GM18867 (cell line): ENCODE measurements at regions not wholly inside any gene's neighbourhood (a gene's known extent, or its start where the extent isn't known, plus 50 kb on each side); places are given as distances from the start of the nearest gene placed in this dataset.

Source experiments
- ATAC-seq: cut with Tn5 transposase; IDR thresholded peaks from one replicate; pipeline ENCODE4 v1.9.1; 2021; ENCODE audit warnings: mild to moderate bottlenecking, moderate library complexity; ENCODE audit not compliant: unreplicated experiment

DNA sequence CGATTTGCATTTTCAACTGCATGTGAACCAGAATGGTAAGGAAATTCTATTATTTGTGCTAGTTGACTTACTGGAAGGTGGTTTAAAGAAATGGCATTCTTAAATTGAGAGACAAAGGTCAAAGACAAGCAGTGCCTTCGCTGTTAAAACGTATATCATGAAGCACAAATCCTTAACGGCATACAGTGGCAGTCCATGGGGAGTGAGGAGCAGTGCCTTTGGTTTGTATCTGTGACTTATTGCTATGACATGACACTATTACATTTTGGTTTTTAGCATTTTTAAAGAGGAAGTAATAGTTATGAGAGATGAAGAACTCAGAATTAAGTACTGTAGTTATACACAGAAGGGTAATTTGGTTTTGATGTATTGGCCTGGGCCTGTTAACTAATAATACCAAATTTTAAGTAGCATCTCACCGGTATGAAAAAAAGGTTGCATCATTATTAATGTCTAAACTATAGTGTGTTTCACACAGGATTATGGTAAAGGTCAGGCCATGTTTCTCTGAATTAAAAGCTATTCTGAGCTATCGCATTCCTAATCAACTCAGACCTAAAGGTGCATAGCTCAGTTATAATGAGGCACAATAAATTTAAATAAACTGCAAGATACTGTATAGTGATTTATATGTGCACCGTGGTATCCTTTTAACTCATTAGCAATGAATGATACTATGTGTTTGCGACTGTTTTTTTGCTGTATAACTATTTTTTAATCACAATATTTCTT is 339.8 kb upstream of the ARRDC3 start:
- ATAC-seq, result no peak

DNA sequence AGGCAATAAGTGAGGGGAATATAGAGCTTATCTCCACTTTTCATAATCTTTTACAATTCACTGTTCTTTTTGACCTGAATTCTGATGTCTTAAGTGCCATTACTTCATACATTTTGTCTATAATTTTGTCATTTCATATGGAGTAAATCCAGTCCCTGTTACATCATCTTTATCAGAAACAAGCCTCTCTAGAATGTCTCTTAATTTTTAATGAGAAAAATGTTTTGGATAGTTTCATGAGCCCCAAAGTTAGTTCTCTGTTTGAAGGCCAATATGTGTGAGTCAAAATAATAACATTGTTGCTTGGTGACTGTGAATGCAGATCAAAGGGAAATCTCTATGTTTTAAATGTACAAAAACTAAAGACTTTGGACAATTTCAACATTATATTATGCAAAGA is 329.6 kb upstream of the ARRDC3 start:
- ATAC-seq, result no peak

DNA sequence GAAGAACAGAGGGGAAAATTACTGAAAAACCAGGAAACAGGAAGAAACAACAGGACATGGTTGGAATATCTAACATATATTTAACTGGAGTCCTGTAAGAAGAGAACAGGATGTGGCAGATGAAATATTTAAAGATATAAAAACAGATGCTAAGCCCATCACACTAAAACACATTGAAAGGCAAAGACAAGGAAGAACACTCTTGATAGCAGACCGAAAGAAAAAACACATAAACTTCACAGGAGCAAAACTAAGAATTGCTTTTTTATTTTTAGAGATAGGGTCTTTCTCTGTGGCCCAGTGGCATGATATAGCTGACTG is 324.4 kb upstream of the ARRDC3 start:
- no peak for ATAC-seq

DNA sequence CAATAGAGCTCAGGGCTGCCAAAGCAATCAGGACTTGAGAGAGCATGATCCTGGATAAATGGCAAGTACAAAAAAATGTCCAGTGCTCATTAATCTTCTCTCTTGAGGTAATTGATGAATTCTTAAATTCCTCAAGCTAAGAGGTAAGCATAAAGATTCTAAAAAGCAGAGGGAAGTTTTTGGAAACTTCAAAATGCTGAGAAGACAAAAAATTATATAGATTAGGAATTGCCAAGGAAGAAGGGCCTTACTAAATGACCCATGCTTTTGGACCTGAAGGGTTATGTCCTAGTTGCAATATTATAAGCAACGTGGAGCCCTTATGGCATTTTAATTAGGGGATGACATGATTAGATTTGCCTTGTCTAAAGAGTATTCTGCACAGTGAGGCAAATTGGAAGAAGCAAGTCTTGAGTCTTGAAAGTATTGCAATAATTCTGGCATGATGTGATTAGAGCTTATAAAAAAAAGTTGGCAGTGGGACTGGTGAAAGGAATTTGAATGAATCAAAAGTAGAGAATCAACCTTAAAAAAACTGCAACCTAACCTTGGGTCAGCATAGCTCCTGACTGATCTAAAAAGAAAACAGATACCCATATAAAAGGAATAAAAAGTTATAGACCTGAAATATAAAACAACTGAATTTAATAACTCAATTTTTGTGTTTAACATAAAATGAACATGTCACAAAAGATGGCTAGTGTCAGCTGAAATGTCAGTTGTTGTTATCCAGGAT is 323.8 kb upstream of the ARRDC3 start:
- ATAC-seq, result no peak

DNA sequence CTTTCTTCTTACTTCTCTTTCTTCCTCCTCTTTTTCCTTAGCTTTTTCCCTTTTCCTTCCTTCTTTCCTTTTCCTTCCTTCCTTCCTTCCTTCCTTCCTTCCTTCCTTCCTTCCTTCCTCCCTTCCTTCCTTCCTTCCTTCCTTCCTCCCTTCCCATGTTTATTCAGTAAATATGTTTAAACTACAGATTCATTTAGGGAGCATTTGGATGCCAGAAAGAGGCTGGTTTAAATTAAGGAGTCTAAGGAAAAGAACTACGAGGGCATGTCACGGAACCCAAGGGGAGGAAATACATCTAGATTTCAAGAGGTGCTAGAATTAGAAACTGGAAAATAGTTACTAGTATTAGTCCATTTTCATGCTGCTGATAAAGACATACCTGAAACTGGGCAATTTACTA is 320.0 kb upstream of the ARRDC3 start:
- no peak for ATAC-seq

DNA sequence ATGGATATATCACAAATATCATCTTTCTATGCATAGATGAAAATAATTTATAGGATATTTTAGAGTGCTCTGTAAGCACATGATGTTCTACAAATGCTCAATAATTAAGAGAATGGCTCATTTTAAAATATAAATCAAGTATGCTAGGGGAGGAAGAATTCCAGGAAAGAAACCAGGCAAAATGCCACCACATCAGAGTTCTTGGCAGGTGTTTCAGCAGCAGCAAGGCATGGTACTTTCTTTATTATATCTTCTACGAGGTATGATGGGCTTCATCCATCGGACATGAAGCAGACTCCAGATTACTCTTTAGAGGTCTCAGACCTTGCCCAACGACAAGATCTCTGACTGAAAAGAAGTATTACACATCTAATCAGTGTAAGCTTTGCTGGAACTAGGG is 316.3 kb upstream of the ARRDC3 start:
- no peak for ATAC-seq

DNA sequence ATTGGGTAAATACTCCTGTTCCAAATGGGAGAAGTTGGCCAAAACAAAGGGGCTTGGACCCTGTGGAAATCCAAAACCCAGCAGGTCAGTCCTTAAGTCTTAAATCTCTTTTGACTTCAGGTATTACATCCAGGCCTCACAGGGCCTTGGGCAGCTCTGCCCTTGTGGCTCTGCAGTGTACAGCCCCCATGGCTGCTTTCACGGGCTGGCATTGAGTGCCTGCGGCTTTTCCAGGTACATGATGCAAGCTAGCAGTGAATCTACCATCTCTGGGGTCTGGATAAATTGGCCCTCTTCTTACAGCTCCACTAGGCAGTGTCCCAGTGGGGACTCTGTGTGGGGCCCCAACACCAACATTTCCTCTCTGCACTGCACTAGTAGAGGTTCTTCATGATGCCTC is 308.5 kb upstream of the ARRDC3 start:
- ATAC-seq, result no peak

DNA sequence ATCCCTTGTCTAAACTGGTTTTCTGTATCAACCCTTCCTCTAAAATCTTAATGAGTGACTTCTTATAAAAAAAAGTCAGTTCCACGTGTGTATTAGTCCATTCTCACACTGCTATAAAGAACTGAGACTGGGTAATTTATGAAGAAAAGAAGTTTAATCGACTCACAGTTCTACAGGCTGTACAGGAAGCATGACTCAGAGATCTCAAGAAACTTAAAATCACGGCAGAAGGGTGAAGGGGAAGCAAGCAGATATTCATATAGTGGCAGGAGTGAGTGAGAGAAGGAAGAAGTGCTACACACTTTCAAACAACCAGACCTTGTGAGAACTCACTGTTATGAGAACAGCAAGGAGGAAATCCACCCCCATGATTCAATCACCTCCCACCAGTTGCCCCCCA is 307.8 kb upstream of the ARRDC3 start:
- ATAC-seq, result no peak

DNA sequence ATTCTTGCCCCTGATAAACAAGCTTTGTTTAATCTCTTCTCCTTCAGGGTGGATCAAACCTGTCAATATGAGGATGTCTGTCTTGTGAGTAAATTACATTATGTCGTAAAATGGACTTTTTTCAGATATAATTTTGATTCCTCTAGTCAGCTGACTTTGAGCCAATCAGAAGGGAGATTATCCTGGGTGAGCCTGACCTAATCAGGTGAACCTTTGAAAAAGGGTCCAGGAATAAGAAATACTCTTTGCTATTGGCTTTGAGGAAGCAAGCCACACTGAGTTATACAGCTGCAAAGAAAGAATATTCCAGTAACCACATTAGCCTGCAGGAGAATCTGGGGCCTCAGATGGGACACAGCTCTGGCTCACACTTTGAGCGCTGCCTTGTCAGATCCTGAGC is 304.3 kb upstream of the ARRDC3 start:
- ATAC-seq, result no peak

DNA sequence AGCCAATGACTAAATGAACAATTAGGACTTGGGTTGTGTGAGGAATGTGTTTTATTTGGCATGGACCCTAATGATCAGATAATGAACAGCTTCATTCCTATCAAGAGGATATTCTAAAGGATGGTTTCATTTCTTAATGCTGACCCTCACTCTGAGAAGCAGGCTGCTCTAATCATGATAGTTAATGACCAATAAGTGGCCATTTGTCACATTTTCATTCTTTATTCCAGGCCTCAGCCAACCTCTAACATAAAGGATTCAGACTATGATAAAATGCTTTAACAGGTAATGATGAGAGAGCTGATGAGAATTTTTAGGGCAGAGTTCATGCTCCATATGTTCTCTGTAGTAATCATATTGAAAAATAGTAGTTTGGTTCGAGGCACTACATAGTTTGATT is 301.5 kb upstream of the ARRDC3 start:
- ATAC-seq, result no peak

DNA sequence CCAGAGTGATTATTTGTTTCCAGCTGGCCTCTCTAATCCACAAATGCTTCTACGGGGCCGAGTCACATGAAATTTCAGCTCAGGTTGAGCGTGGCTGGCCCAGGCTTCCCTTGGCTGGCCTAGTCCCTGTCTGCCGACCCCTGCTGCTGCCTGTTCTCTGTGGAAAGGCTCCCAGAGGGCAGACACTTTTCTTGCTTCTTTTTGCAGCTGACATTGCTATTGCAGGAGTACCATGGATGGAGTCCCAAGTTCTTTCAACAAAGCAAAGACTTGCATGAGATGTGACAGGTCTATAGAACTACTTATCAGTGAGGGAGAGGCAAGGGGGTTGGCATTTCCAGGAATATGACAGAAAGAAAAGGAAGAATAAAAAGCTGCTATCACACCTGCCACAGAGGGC is 287.4 kb upstream of the ARRDC3 start:
- ATAC-seq, result no peak

DNA sequence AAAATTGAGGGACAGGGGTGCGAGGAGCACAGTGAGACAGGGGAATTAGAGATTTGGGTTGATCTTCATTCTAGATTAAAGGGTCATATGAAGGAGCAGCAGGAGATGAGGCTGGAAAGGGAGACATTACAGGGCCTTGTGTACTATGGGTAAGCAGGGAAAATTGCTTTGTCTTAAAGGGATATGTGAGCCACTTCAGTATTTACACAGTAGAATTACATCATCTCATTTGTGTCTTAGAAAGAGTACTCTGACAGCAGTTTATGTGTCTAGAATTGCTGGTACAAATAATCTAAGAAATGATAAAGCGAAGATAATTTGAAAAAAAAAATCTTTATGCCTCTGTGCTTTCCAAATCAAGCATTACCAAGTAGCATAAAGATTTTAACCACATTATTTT is 287.0 kb upstream of the ARRDC3 start:
- no peak for ATAC-seq

DNA sequence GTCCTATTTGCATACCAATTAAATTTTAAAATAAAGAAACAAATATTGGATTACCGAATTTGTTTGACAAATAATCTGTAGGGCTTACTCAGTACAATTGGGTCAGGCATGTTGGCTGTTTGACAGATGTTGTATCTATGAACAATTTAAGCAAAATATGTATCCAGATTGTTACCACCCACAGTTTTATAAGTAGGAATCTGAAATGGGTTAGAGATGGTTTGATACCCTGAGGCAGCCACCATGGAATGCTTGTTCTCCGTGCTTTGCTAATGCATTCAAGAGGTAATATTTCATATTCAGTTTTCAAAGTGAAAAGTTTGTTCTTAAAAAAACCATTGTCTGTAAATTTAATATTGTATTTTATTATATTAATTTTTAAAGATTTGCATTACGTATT is 285.1 kb upstream of the ARRDC3 start:
- no peak for ATAC-seq

DNA sequence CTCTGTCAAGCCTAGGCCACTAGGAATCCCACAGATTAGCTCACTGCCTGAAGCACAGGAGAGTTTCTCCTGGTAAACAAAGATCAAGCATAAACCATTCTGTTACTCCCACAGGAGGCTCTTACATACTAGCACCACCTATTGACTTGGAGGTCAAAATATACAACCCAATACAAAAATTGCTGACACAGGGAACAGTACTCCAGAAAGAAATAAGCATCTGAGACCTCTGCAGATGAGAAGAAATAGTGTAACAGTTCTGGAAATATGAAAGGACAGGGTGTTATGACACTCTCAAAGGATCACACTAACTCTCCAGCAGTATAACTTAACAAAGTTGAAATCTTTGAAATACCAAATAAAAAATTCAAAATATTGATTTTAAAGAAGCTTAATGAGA is 269.6 kb upstream of the ARRDC3 start:
- no peak for ATAC-seq

DNA sequence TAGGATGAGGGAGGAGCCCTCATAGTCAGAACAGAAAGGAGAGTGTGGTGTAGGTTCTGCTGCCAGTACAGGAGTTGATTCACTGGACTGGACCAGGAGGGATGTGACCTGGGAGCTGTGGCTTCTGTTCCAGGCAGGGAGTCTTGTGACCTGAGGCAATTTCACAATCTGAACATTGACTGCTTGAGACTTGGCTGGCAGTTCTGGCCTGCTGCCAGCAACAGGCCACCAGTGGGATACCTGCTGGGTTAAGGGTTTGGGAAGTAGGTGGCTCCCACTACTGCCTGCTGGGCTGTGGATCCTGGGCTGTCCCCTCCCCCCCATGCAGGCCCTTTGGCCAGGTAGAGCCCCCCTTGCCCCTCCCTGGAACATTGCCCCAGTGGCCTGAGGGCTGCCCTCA is 268.6 kb upstream of the ARRDC3 start:
- no peak for ATAC-seq

DNA sequence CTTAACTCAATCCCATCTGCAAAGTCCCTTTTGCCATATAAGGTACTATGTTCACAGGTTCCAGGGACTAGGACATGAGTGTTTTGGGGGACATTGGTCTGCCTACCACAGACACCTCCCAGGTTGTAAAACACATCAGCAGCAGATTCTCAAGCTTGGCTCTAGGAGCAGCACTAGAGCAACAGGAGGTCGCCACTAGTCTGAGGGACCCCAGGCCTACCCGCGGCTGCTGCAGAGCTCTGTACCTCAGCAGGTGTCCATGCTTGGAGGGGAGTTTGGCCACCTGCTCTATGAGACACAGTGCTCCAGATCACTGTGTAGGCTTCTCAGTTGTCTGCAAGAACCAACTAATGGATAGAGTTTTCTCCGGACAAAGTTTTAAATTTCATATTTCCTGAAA is 262.2 kb upstream of the ARRDC3 start:
- ATAC-seq, result no peak

DNA sequence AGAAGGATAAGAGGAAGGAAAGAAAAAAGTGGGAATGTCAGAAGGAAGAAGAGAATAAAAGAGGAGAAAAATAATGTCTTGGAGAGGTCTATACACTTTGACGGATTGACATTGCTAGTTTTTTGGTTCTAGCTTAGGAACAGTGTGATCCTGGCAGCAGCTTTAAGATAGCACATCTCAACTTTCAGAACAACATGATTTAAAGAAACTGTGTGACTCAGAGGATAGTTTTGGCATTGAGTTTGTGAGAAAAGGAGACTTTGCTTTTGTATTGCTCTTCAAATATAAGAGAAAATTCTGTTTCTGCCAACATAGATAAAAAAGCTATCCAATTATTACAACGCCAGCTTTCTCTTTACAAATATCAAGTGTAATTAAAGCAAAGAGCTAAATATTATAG is 260.7 kb upstream of the ARRDC3 start:
- ATAC-seq, result no peak

DNA sequence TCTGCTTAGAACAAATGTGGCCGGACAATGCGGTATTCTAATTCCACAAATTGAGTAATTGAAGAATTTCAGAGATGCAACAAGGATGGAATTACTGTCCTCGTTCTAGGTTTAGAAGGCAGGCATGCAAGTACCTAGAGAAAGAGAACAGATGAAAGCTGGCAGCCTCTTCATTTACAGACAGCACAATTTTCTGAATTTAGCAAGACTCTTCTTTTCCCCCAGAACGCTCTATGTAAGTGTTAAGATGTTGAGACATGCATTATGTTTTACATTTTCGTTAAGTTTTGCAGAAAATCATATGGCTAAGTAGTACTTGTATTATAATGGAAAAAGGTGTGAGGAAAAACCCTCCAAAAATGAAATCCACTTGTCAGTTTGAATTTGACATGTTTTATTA is 259.5 kb upstream of the ARRDC3 start:
- no peak for ATAC-seq

DNA sequence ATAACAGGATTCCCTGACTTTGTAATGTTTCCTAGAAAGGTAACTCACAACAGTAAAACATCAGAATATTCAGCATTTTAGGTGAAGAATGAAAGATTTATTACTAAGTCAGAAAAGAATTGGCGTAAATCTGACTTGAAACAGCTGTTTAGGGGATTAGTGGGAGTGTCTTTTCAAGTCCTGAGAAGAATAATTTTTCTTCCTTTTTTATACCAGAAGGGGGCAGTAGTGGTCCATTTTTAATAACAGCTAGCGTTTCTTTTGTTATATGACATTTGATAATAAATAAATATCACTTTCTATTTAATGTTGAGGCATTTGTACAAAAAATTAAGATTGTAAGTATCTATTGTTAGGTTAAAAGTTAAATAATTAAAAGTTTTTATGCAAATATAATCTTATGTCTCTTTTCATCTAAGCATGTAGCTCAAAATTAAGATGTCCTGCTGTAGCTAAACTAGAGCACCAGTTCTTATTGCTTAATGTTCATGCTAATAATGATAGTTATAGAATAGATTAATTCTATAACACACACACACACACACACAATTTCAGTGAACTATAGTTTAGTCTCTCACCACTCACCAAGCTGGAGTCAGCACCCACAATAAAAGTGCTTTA is 258.7 kb upstream of the ARRDC3 start:
- no peak for ATAC-seq

DNA sequence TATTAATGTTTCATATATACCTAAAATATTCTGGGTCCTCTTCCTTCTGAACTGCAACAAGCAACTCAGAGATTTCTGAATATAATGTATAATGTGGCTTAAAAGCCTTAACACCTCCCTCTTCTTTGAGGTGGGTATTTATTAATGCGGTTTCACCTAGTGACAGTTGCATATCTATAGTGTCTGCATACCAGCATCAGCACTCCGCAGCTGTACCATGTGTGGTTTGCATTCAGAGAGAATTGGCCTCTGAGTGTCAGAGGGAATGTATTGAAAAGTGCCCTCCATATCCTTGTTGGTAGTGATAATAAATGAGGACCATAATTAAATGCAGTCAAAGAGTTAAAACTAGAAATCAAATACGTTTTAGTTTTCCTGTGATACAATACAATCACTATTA is 256.6 kb upstream of the ARRDC3 start:
- no peak for ATAC-seq

DNA sequence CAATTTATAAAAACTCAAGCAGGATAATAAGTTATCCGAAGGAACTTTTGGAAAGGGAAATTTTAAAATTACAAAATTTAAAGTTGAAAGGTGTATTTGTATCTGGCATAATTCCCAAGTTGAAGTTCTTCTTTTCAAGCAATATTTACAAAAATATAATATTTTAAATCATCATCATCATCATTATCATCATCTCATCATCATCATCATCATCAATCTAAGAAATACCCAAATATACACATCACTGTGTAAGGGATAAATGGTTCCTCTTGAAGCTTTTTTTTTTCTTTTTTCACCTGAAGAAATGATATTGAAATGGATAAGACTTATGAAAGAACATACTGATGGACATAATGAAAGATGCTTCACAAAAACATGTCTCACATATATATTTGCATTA is 254.9 kb upstream of the ARRDC3 start:
- no peak for ATAC-seq

DNA sequence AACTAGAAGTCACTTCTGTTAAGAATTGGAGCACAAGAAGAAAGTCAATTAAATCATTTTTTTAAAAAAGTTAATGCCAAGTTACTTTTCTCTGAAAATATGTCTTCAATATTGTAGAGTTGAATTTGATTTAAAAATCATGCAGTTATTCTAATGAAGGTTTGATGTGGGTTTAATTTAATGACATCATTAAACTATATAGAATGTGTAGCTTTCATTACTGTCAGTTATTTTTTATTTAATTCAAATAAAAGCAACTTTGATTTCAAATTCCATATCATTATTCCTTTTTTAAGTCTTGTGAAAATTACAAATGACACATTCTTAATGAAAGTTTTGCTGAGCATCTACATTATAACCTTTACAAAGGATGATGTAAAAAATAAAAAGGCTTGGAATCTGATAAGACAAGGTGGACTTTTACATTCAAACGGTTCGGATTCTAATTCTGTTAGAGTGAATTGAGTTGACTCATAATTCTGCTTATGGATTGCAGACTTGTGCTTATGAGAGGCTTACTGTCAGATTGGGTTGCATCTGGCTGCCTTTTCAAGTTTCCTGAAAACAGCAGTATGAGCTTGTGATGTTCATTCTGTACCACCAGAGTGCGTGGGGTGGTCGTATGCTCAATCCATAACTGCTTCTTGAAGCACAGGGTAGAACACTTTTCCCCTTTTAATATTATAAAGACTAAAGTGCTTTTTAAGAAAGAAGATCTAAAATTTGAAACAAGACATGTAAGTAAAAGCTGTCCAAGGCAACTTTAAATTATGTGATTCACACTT is 253.0 kb upstream of the ARRDC3 start:
- ATAC-seq, result no peak
